OCI-LY7 (cell line): ENCODE measurements at regions not wholly inside any gene's neighbourhood (a gene's known extent, or its start where the extent isn't known, plus 50 kb on each side); places are given as distances from the start of the nearest gene placed in this dataset.
"Not testable (repeated sequence)": the region's sequence is repeated elsewhere in the genome, so short reads cannot be mapped to it uniquely, and the experiment has no call there.

Source experiments
- BruUV-seq: library from RNA; stranded (reverse); fragments of 400-500 nt; replicated peaks from 2 replicates; lab custom pipeline; 2021; lab: Mats Ljungman, UMichigan
- CTCF ChIA-PET: fragments of 300-600 bp; sonication (Branson Sonifier 250); formaldehyde crosslinking; loops from one replicate; lab custom pipeline; 2022; ENCODE audit warnings: antibody characterized with exemption; ENCODE audit not compliant: unreplicated experiment; lab: Charles Lee
- POLR2A ChIA-PET: fragments of 300-600 bp; sonication (Branson Sonifier 250); formaldehyde crosslinking; loops from one replicate; lab custom pipeline; 2022; ENCODE audit warnings: antibody characterized with exemption; lab: Charles Lee
- DNase-seq: peaks from one replicate; pipeline ENCODE4 v3.0.0-alpha.2; 2015; ENCODE audit warnings: low spot score
- H2AFZ ChIP-seq: fragments of 200-600 bp; sonication (generic), shearing (Covaris generic); 2 replicates; pipeline ENCODE4 v1.6.1; 2014; ENCODE audit warnings: mild to moderate bottlenecking, antibody characterized with exemption, low read length, moderate library complexity
- H3K27ac ChIP-seq: fragments of 200-600 bp; sonication (generic); 2 replicates; pipeline ENCODE4 v1.5.1; 2014; ENCODE audit warnings: mixed run types, low read depth, mild to moderate bottlenecking, moderate library complexity, low read length, inconsistent platforms; ENCODE audit not compliant: poor library complexity, severe bottlenecking
- H3K36me3 ChIP-seq: fragments of 200-600 bp; sonication (generic); 2 replicates; pipeline ENCODE4 v1.6.1; 2014; ENCODE audit warnings: mild to moderate bottlenecking, antibody characterized with exemption, low read length, moderate library complexity, mixed read lengths; ENCODE audit not compliant: insufficient read depth
- H3K4me1 ChIP-seq: fragments of 200-600 bp; sonication (generic); 2 replicates; pipeline ENCODE4 v1.5.1; 2014; ENCODE audit warnings: mild to moderate bottlenecking, low read length; ENCODE audit not compliant: insufficient read depth, poor library complexity, severe bottlenecking
- H3K4me2 ChIP-seq: fragments of 200-600 bp; sonication (generic); 2 replicates; pipeline ENCODE4 v1.6.1; 2014; ENCODE audit warnings: mild to moderate bottlenecking, low read length
- H3K4me3 ChIP-seq: fragments of 200-600 bp; sonication (generic); 2 replicates; pipeline ENCODE4 v1.5.1; 2014; ENCODE audit warnings: mild to moderate bottlenecking, low read depth, low read length; ENCODE audit not compliant: poor library complexity, severe bottlenecking
- H3K79me2 ChIP-seq: fragments of 200-600 bp; sonication (generic); 2 replicates; pipeline ENCODE4 v1.6.1; 2016; ENCODE audit warnings: low read depth, mild to moderate bottlenecking, low read length, moderate library complexity, mixed read lengths; ENCODE audit not compliant: insufficient read depth
- H3K9me2 ChIP-seq: fragments of 200-600 bp; sonication (generic); 2 replicates; pipeline ENCODE4 v1.6.1; 2016; ENCODE audit warnings: mild to moderate bottlenecking, low read length, mixed read lengths; ENCODE audit not compliant: insufficient read depth
- H3K9me3 ChIP-seq: fragments of 200-600 bp; sonication (generic); 2 replicates; pipeline ENCODE4 v1.6.1; 2014; ENCODE audit warnings: mild to moderate bottlenecking, mixed run types, low read length, mixed read lengths
- H4K20me1 ChIP-seq: fragments of 200-600 bp; sonication (generic); 2 replicates; pipeline ENCODE4 v1.6.1; 2014; ENCODE audit warnings: mild to moderate bottlenecking, antibody characterized with exemption, low read length, moderate library complexity, mixed read lengths; ENCODE audit not compliant: insufficient read depth
- EZH2phosphoT487 ChIP-seq: fragments of 200-600 bp; sonication (generic); IDR thresholded peaks from 2 replicates; pipeline ENCODE4 v1.6.1; 2018; ENCODE audit warnings: low read depth, borderline replicate concordance, mild to moderate bottlenecking, mixed run types, antibody characterized with exemption, low read length, moderate library complexity, mixed read lengths
- intact Hi-C: fragments of 100-400 bp; cut with micrococcal nuclease; formaldehyde crosslinking; loops from one replicate; pipeline ENCODE4 v1.10.0; 2022; ENCODE audit not compliant: unreplicated experiment
- TF ChIP-seq, protein P1 (sequence below): fragments of 200-600 bp; sonication (generic); conservative IDR thresholded peaks from 2 replicates; pipeline ENCODE4 v1.5.1; 2014; ENCODE audit warnings: mild to moderate bottlenecking, antibody characterized with exemption, low read length, moderate library complexity, mixed read lengths

DNA sequence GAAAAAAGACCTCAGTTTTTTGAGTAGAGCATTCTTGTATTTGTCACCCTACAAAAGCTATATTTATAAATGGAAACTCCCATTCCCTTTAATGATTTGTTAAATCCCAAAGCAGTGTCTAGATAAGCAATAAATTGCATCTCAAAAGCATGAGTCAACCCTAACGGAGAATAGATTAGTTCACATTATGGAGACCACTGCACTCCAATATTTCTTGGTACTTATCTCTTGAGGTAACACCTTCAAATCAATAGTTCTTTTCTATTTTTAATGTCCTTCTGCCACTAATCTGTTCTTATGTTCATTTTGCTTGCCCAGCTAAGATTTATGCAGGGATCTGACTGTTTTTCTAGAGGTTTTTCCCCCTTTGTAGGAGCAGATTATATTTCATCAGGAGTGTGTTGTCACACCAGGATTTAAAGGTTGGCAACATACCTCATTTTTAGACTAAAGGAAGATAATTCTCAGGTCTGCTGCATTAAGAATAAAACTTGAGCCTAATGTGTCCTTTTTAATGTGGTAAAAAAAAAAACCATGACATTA is 91.4 kb upstream of the ADGRG2 start:
- Histone ChIP-seq H3K36me3 (no peaks in the 10 kb centered on the region), H3K79me2 (no peaks in the 10 kb centered on the region), H3K4me1 (no peaks in the 10 kb centered on the region), H3K27ac (no peak overlapping the region), H3K4me2 (no peak overlapping the region), H2AFZ (no peak overlapping the region), H4K20me1 (no peaks in the 10 kb centered on the region), H3K9me2 (no peaks in the 10 kb centered on the region), H3K4me3 (no peak overlapping the region), H3K9me3 (no peaks in the 10 kb centered on the region)
- TF ChIP-seq, protein P1, sequence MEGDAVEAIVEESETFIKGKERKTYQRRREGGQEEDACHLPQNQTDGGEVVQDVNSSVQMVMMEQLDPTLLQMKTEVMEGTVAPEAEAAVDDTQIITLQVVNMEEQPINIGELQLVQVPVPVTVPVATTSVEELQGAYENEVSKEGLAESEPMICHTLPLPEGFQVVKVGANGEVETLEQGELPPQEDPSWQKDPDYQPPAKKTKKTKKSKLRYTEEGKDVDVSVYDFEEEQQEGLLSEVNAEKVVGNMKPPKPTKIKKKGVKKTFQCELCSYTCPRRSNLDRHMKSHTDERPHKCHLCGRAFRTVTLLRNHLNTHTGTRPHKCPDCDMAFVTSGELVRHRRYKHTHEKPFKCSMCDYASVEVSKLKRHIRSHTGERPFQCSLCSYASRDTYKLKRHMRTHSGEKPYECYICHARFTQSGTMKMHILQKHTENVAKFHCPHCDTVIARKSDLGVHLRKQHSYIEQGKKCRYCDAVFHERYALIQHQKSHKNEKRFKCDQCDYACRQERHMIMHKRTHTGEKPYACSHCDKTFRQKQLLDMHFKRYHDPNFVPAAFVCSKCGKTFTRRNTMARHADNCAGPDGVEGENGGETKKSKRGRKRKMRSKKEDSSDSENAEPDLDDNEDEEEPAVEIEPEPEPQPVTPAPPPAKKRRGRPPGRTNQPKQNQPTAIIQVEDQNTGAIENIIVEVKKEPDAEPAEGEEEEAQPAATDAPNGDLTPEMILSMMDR: no peak
- no peak for TF ChIP-seq EZH2phosphoT487
- DNase-seq: no peak
- intact Hi-C loops: no loop called here
- ChIA-PET CTCF (no interaction called here), POLR2A (no interaction called here)
- no TSS peak for BruUV-seq

DNA sequence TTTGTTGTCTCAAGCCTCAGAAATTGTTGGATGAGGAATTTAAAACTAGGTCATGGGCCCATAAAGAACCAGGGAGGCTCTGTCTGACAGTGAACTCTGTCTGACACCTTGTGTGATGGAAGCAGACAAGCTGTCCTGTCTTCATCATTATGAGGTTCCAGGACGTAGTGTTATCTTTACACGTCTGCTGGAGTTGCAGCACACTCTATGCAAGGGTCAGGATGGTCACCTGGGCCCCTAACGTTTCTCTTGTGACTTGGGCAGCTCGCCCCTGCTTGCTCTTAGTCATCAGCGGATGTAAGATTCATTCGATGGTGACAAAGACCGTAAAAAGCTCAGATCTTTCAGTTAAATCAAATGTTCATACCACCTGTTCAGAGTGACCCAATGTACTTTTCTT is 92.0 kb upstream of the ADGRG2 start:
- TF ChIP-seq, protein P1: no peak
- no peak for TF ChIP-seq EZH2phosphoT487
- intact Hi-C loops: no loop called here
- POLR2A ChIA-PET: no interaction called here

DNA sequence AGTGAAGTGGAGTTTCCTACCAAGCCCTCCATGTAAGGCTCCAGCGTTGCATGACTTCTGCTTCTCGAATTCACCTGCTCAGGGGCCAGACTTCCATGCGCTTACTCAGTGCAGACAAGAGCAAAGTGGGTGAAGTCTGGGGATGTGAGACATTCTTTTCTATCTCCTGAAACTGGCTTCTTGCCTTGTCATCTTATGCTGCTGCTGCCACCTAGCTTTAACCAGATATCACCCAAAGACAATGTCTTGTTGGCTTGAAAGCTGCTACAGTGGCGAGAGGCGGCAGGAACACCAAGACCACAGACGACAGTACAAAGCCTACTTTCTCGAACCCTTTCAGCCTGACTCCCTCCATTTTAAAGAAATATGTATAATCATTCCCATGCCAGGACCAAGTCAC is 103.6 kb upstream of the ADGRG2 start:
- no peak overlapping the region for H3K4me3 ChIP-seq
- no peak for TF ChIP-seq EZH2phosphoT487
- TF ChIP-seq, protein P1: no peak
- ChIA-PET POLR2A (no interaction called here), CTCF (no interaction called here)
- no peaks in the 10 kb centered on the region for H3K4me1 ChIP-seq
- no peak for DNase-seq
- H3K27ac ChIP-seq: no peak overlapping the region
- no peaks in the 10 kb centered on the region for H3K36me3 ChIP-seq
- BruUV-seq: no TSS peak
- H3K9me3 ChIP-seq: no peaks in the 10 kb centered on the region
- H2AFZ ChIP-seq: no peak overlapping the region
- H3K9me2 ChIP-seq: no peaks in the 10 kb centered on the region
- H3K79me2 ChIP-seq: no peaks in the 10 kb centered on the region
- no peak overlapping the region for H3K4me2 ChIP-seq
- H4K20me1 ChIP-seq: no peaks in the 10 kb centered on the region
- intact Hi-C loops: no loop called here

More for the DNA sequence above, 92.0 kb upstream of the ADGRG2 start:
- Histone ChIP-seq H3K4me1 (no peaks in the 10 kb centered on the region), H3K36me3 (no peaks in the 10 kb centered on the region), H3K79me2 (no peaks in the 10 kb centered on the region), H3K4me3 (no peak overlapping the region), H3K4me2 (no peak overlapping the region), H3K9me3 (no peaks in the 10 kb centered on the region), H3K27ac (no peak overlapping the region), H4K20me1 (no peaks in the 10 kb centered on the region), H3K9me2 (no peaks in the 10 kb centered on the region), H2AFZ (no peak overlapping the region)
- no TSS peak for BruUV-seq
- DNase-seq: no peak
- CTCF ChIA-PET: no interaction called here

DNA sequence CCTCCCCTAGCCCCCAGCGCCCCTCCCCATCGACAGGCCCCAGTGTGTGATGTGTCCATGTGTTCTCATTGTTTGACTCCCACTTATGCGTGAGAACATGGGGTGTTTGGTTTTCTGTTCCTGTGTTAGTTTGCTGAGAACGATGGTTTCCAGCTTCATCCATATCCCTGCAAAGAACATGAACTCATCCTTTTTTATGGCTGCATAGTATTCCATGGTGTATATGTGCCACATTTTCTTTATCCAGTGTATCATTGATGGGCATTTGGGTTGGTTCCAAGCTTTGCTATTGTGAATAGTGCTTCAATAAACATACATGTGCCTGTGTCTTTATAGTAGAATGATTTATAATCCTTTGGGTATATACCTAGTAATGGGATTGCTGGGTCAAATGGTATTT is 107.6 kb upstream of the ADGRG2 start:
- POLR2A ChIA-PET, intact Hi-C loops, H3K9me3 ChIP-seq, BruUV-seq, H3K79me2 ChIP-seq, H3K4me3 ChIP-seq, H4K20me1 ChIP-seq, H3K4me1 ChIP-seq, H3K36me3 ChIP-seq, H3K9me2 ChIP-seq, CTCF ChIA-PET, H2AFZ ChIP-seq, H3K4me2 ChIP-seq, DNase-seq, H3K27ac ChIP-seq: not testable (repeated sequence)
